ENCODE measurements at regions not wholly inside any gene's neighbourhood (a gene's known extent, or its start where the extent isn't known, plus 50 kb on each side); places are given as distances from the start of the nearest gene placed in this dataset.

DNA sequence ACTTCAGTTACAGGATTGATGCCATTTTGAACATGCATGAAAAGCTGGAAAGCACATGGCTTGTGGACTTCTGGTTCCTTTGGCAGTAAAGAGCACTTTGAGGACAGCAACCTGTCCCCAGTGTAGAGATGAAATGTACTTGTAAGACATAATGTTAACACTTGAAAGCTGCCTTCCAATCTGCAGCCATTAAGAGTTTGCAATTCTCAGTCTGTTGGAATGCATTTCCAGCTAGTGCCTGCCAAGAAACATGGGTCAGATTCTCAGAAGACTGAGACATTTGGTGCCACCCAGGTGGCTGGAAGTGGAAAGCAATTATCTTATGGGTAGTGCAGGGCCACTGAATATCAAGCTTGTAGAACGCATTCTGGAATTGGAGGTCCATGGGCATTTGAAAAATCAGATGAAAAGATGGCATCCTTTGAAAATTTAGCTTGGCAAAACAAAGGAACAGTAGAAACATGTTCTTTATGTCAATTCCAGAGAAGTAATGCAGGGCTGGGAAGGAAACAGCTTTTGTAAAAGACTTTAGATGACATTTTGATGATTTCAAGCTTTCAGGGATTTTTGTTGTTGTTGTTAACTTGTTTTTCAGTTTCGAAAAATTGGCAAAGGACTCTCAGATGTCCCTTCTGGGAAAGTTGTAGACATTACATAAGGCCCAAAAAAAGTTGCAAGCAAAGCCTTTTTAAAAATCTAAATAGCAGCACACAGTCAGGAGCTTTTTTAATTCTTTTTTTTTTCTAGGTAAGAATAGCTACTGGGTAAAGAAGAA lies 147.0 kb downstream of the ABCA8 start:
- TF ChIP-seq, protein P1, sequence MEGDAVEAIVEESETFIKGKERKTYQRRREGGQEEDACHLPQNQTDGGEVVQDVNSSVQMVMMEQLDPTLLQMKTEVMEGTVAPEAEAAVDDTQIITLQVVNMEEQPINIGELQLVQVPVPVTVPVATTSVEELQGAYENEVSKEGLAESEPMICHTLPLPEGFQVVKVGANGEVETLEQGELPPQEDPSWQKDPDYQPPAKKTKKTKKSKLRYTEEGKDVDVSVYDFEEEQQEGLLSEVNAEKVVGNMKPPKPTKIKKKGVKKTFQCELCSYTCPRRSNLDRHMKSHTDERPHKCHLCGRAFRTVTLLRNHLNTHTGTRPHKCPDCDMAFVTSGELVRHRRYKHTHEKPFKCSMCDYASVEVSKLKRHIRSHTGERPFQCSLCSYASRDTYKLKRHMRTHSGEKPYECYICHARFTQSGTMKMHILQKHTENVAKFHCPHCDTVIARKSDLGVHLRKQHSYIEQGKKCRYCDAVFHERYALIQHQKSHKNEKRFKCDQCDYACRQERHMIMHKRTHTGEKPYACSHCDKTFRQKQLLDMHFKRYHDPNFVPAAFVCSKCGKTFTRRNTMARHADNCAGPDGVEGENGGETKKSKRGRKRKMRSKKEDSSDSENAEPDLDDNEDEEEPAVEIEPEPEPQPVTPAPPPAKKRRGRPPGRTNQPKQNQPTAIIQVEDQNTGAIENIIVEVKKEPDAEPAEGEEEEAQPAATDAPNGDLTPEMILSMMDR (conservative IDR thresholded peaks at IDR 0.05 in 1 of 2, IDR thresholded peaks at IDR 0.05 in 1 of 2; ENCODE audit: extremely low read depth in 1 of 2, insufficient read depth in 1 of 2, low read depth in 1 of 2, low read length in 2 of 2), result no peak
- no peak for TF ChIP-seq EZH2 (IDR thresholded peaks at IDR 0.05; ENCODE audit: borderline replicate concordance, low read length)

All from mammary epithelial cell (primary cell).